DND-41 (cell line): ENCODE measurements at regions not wholly inside any gene's neighbourhood (a gene's known extent, or its start where the extent isn't known, plus 50 kb on each side); places are given as distances from the start of the nearest gene placed in this dataset.

Source experiments
- ATAC-seq: fragments of 200-7000 bp; cut with Tn5 transposase; 3 replicates; pipeline ENCODE4 v1.9.1; 2021; ENCODE audit warnings: low read depth; ENCODE audit not compliant: insufficient read depth
- DNase-seq: peaks from one replicate; pipeline ENCODE4 v3.0.0-alpha.2; 2020
- H2AFZ ChIP-seq: 2 replicates; pipeline ENCODE4 v1.6.0; 2012; ENCODE audit warnings: low read depth, low read length
- H3K27ac ChIP-seq: 2 replicates; pipeline ENCODE4 v1.5.1; 2012; ENCODE audit warnings: low read length, inconsistent platforms
- H3K27me3 ChIP-seq: fragments of 200-600 bp; sonication (generic); 2 replicates; pipeline ENCODE4 v1.6.0; 2012; ENCODE audit warnings: low read length, mild to moderate bottlenecking, inconsistent platforms; ENCODE audit not compliant: insufficient read depth, poor library complexity
- H3K36me3 ChIP-seq: 2 replicates; pipeline ENCODE4 v1.5.1; 2012; ENCODE audit warnings: low read length, inconsistent platforms; ENCODE audit not compliant: insufficient read depth
- H3K4me1 ChIP-seq: 2 replicates; pipeline ENCODE4 v1.5.1; 2012; ENCODE audit warnings: mild to moderate bottlenecking, low read length; ENCODE audit not compliant: insufficient read depth
- H3K4me2 ChIP-seq: 2 replicates; pipeline ENCODE4 v1.6.0; 2012; ENCODE audit warnings: mild to moderate bottlenecking, moderate library complexity, low read length, inconsistent platforms; ENCODE audit not compliant: insufficient read depth
- H3K4me3 ChIP-seq, 2 experiments: fragments of 200-600 bp in 1 of 2; shearing (Covaris generic) in 1 of 2; 2 replicates each; pipeline ENCODE4 v1.5.1; 2012 to 2016; ENCODE audit warnings: inconsistent platforms in 2 of 2, low read length in 2 of 2, mild to moderate bottlenecking in 2 of 2, low read depth in 1 of 2, moderate library complexity in 1 of 2
- H3K79me2 ChIP-seq: 2 replicates; pipeline ENCODE4 v1.6.0; 2012; ENCODE audit warnings: low read length, inconsistent platforms; ENCODE audit not compliant: insufficient read depth
- H3K9ac ChIP-seq: 2 replicates; pipeline ENCODE4 v1.6.0; 2012; ENCODE audit warnings: low read depth, mild to moderate bottlenecking, inconsistent platforms, low read length, moderate library complexity
- H3K9me3 ChIP-seq: 2 replicates; pipeline ENCODE4 v1.5.1; 2012; ENCODE audit warnings: low read length, moderate library complexity, mild to moderate bottlenecking, inconsistent platforms; ENCODE audit not compliant: insufficient read depth, severe bottlenecking
- H4K20me1 ChIP-seq: 2 replicates; pipeline ENCODE4 v1.6.0; 2012; ENCODE audit warnings: low read length; ENCODE audit not compliant: insufficient read depth
- EZH2 ChIP-seq: IDR thresholded peaks from 3 replicates; pipeline ENCODE4 v1.6.1; 2012; ENCODE audit warnings: borderline replicate concordance, low read depth, mild to moderate bottlenecking, moderate library complexity, low read length, inconsistent platforms; ENCODE audit not compliant: severe bottlenecking
- TF ChIP-seq, protein P1 (sequence below): IDR thresholded peaks from 2 replicates; pipeline ENCODE4 v1.5.1; 2012; ENCODE audit warnings: borderline replicate concordance, low read length, moderate library complexity, mild to moderate bottlenecking; ENCODE audit not compliant: poor library complexity, severe bottlenecking; ENCODE audit errors: extremely low read depth

- no peaks in the 10 kb centered on the region for H4K20me1 ChIP-seq
- H3K27me3 ChIP-seq = no peaks in the 10 kb centered on the region
- H3K9ac ChIP-seq = no peak overlapping the region
Measured at GRCh38 chr19:28764066-28764465, 448.9 kb downstream of the UQCRFS1 start.

GRCh38 chr19:28746478-28746877 lies 466.5 kb downstream of the UQCRFS1 start:
- no peaks in the 10 kb centered on the region for H3K4me1 ChIP-seq
- no peaks in the 10 kb centered on the region for H3K79me2 ChIP-seq
- H3K27ac ChIP-seq = no peak overlapping the region
- no peak for TF ChIP-seq EZH2
- TF ChIP-seq, protein P1, sequence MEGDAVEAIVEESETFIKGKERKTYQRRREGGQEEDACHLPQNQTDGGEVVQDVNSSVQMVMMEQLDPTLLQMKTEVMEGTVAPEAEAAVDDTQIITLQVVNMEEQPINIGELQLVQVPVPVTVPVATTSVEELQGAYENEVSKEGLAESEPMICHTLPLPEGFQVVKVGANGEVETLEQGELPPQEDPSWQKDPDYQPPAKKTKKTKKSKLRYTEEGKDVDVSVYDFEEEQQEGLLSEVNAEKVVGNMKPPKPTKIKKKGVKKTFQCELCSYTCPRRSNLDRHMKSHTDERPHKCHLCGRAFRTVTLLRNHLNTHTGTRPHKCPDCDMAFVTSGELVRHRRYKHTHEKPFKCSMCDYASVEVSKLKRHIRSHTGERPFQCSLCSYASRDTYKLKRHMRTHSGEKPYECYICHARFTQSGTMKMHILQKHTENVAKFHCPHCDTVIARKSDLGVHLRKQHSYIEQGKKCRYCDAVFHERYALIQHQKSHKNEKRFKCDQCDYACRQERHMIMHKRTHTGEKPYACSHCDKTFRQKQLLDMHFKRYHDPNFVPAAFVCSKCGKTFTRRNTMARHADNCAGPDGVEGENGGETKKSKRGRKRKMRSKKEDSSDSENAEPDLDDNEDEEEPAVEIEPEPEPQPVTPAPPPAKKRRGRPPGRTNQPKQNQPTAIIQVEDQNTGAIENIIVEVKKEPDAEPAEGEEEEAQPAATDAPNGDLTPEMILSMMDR = no peak
- DNase-seq (no peak), ATAC-seq (no peak)
- no peak overlapping the region for H2AFZ ChIP-seq
- no peaks in the 10 kb centered on the region for H3K36me3 ChIP-seq
- H3K9me3 ChIP-seq = no peaks in the 10 kb centered on the region
- H3K4me3 ChIP-seq = no peak overlapping the region
- H3K9ac ChIP-seq = no peak overlapping the region
- no peak overlapping the region for H3K4me2 ChIP-seq
- peaks cover 9% of the 10 kb centered on the region for H3K27me3 ChIP-seq
- no peaks in the 10 kb centered on the region for H4K20me1 ChIP-seq

More at GRCh38 chr19:28764066-28764465, 448.9 kb downstream of the UQCRFS1 start:
- H3K36me3 ChIP-seq = no peaks in the 10 kb centered on the region
- no peak overlapping the region for H3K4me2 ChIP-seq
- no peaks in the 10 kb centered on the region for H3K4me1 ChIP-seq
- no peak for DNase-seq
- H3K9me3 ChIP-seq = no peaks in the 10 kb centered on the region
- no peak for ATAC-seq
- TF ChIP-seq EZH2 = no peak
- TF ChIP-seq, protein P1 = no peak
- no peak overlapping the region for H3K4me3 ChIP-seq
- no peaks in the 10 kb centered on the region for H3K79me2 ChIP-seq
- H3K27ac ChIP-seq = no peak overlapping the region
- no peak overlapping the region for H2AFZ ChIP-seq

DNA sequence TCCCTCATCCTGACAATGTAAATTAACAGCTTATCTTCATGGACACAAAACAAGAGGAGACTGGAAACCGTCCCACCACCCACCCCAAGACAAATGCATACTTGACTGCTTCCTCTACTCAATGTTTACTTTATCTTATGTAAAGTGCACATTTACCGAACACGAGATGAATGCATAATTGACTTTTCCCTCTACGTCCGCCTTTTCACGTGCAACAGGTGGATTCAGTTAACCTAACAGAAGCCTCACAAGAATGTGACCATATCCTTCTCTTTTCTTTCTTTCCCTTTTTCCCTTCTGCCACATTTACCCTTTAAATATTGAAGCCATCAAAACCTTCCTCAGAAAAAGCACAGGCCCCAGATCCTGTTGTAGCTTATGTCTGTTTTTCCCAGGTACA lies 468.0 kb downstream of the UQCRFS1 start:
- no peaks in the 10 kb centered on the region for H4K20me1 ChIP-seq
- no peak overlapping the region for H3K4me3 ChIP-seq
- no peak overlapping the region for H2AFZ ChIP-seq
- TF ChIP-seq, protein P1 = no peak
- no peak for TF ChIP-seq EZH2
- peaks cover 9% of the 10 kb centered on the region for H3K27me3 ChIP-seq
- no peaks in the 10 kb centered on the region for H3K4me1 ChIP-seq
- H3K36me3 ChIP-seq = no peaks in the 10 kb centered on the region
- ATAC-seq (no peak), DNase-seq (no peak)
- no peaks in the 10 kb centered on the region for H3K9me3 ChIP-seq
- H3K4me2 ChIP-seq = no peak overlapping the region
- no peaks in the 10 kb centered on the region for H3K79me2 ChIP-seq
- H3K9ac ChIP-seq = no peak overlapping the region
- no peak overlapping the region for H3K27ac ChIP-seq

DNA sequence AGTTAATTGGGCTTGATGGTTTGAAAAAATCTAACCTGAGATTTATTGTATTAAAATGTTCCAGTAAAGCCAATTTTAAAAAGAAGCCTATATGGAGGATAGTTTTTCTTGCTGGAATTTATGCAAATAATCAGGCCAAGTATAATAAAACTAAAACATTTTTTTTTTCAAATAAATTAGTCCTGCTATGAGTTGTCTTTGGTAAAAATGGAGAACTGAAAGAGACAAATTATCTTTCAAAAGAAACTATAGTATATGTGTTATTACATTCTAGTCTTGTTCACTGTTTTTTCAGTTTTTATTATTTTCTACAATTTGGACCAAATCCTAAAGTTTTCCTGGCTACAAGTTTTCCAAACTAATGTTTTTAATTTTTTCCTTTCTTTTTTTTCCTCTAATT lies 468.9 kb downstream of the UQCRFS1 start:
- H3K4me2 ChIP-seq = no peak overlapping the region
- no peak overlapping the region for H3K9ac ChIP-seq
- DNase-seq = no peak
- H3K36me3 ChIP-seq = no peaks in the 10 kb centered on the region
- no peak overlapping the region for H3K4me3 ChIP-seq
- no peak for ATAC-seq
- H3K4me1 ChIP-seq = no peaks in the 10 kb centered on the region
- H3K27ac ChIP-seq = no peak overlapping the region
- H4K20me1 ChIP-seq = no peaks in the 10 kb centered on the region
- peaks cover 9% of the 10 kb centered on the region for H3K27me3 ChIP-seq
- TF ChIP-seq EZH2 = no peak
- no peaks in the 10 kb centered on the region for H3K79me2 ChIP-seq
- H3K9me3 ChIP-seq = no peaks in the 10 kb centered on the region
- H2AFZ ChIP-seq = no peak overlapping the region
